ENCODE measurements at regions not wholly inside any gene's neighbourhood (a gene's known extent, or its start where the extent isn't known, plus 50 kb on each side); places are given as distances from the start of the nearest gene placed in this dataset.

- no peaks in the 10 kb centered on the region for H3K27me3 ChIP-seq (ENCODE audit: control insufficient read depth, insufficient read depth, low read length)
- H3K36me3 ChIP-seq (ENCODE audit: control insufficient read depth, insufficient read depth, low read length): no peaks in the 10 kb centered on the region
- H3K4me1 ChIP-seq (ENCODE audit: control insufficient read depth, insufficient read depth, low read length): no peaks in the 10 kb centered on the region
- no peak overlapping the region for H3K27ac ChIP-seq (ENCODE audit: low read length)
- DNase-seq: no peak
- H3K9me3 ChIP-seq (replicated peaks; ENCODE audit: control insufficient read depth, low read depth, low read length): peaks cover 13% of the 10 kb centered on the region
- whole genome bisulfite sequencing (ENCODE audit: insufficient coverage): no CpG with 5 or more reads among the region's 1 CpG
- H3K4me3 ChIP-seq (ENCODE audit: low read length): no peak overlapping the region
Measured at GRCh38 chr3:145359040-145359439, 801.9 kb downstream of the PLOD2 start.

GRCh38 chr3:145368748-145369147, 792.2 kb downstream of the PLOD2 start:
- H3K9me3 ChIP-seq (replicated peaks; ENCODE audit: control insufficient read depth, low read depth, low read length): no peaks in the 10 kb centered on the region
- WGBS (ENCODE audit: insufficient coverage): no CpG with 5 or more reads among the region's 2 CpGs
- H3K27ac ChIP-seq (ENCODE audit: low read length): no peak overlapping the region
- H3K4me3 ChIP-seq (ENCODE audit: low read length): no peak overlapping the region
- no peaks in the 10 kb centered on the region for H3K36me3 ChIP-seq (ENCODE audit: control insufficient read depth, insufficient read depth, low read length)
- DNase-seq: no peak
- H3K4me1 ChIP-seq (ENCODE audit: control insufficient read depth, insufficient read depth, low read length): no peaks in the 10 kb centered on the region
- H3K27me3 ChIP-seq (ENCODE audit: control insufficient read depth, insufficient read depth, low read length): no peaks in the 10 kb centered on the region

GRCh38 chr3:145370870-145371269, 790.1 kb downstream of the PLOD2 start:
- Histone ChIP-seq H3K9me3 (replicated peaks; ENCODE audit: control insufficient read depth, low read depth, low read length) (peaks cover 3% of the 10 kb centered on the region), H3K36me3 (ENCODE audit: control insufficient read depth, insufficient read depth, low read length) (no peaks in the 10 kb centered on the region), H3K4me1 (ENCODE audit: control insufficient read depth, insufficient read depth, low read length) (no peaks in the 10 kb centered on the region), H3K27ac (ENCODE audit: low read length) (no peak overlapping the region), H3K4me3 (ENCODE audit: low read length) (no peak overlapping the region), H3K27me3 (ENCODE audit: control insufficient read depth, insufficient read depth, low read length) (no peaks in the 10 kb centered on the region)
- no peak for DNase-seq
- WGBS (ENCODE audit: insufficient coverage): 75% methylated on average over 2 of the region's 5 CpGs

- Histone ChIP-seq H3K36me3 (ENCODE audit: control insufficient read depth, insufficient read depth, low read length) (no peaks in the 10 kb centered on the region), H3K4me3 (ENCODE audit: low read length) (no peak overlapping the region), H3K27me3 (ENCODE audit: control insufficient read depth, insufficient read depth, low read length) (no peaks in the 10 kb centered on the region), H3K9me3 (replicated peaks; ENCODE audit: control insufficient read depth, low read depth, low read length) (peaks cover 3% of the 10 kb centered on the region), H3K4me1 (ENCODE audit: control insufficient read depth, insufficient read depth, low read length) (no peaks in the 10 kb centered on the region), H3K27ac (ENCODE audit: low read length) (no peak overlapping the region)
- DNase-seq: no peak
- no CpG with 5 or more reads among the region's 1 CpG for WGBS (ENCODE audit: insufficient coverage)
Measured at GRCh38 chr3:145377301-145377700, 783.7 kb downstream of the PLOD2 start.

GRCh38 chr3:145383416-145383815, 777.6 kb downstream of the PLOD2 start:
- Histone ChIP-seq H3K27ac (ENCODE audit: low read length) (no peak overlapping the region), H3K4me3 (ENCODE audit: low read length) (no peak overlapping the region), H3K9me3 (replicated peaks; ENCODE audit: control insufficient read depth, low read depth, low read length) (no peaks in the 10 kb centered on the region), H3K36me3 (ENCODE audit: control insufficient read depth, insufficient read depth, low read length) (no peaks in the 10 kb centered on the region), H3K27me3 (ENCODE audit: control insufficient read depth, insufficient read depth, low read length) (no peaks in the 10 kb centered on the region), H3K4me1 (ENCODE audit: control insufficient read depth, insufficient read depth, low read length) (no peaks in the 10 kb centered on the region)
- WGBS (ENCODE audit: insufficient coverage): 100% methylated on average over 2 of the region's 3 CpGs
- no peak for DNase-seq

GRCh38 chr3:145384307-145384706, 776.7 kb downstream of the PLOD2 start:
- no CpG with 5 or more reads among the region's 2 CpGs for WGBS (ENCODE audit: insufficient coverage)

GRCh38 chr3:145387211-145387610, 773.8 kb downstream of the PLOD2 start:
- Histone ChIP-seq H3K27ac (ENCODE audit: low read length) (no peak overlapping the region), H3K4me1 (ENCODE audit: control insufficient read depth, insufficient read depth, low read length) (no peaks in the 10 kb centered on the region), H3K36me3 (ENCODE audit: control insufficient read depth, insufficient read depth, low read length) (no peaks in the 10 kb centered on the region), H3K4me3 (ENCODE audit: low read length) (no peak overlapping the region), H3K27me3 (ENCODE audit: control insufficient read depth, insufficient read depth, low read length) (no peaks in the 10 kb centered on the region), H3K9me3 (replicated peaks; ENCODE audit: control insufficient read depth, low read depth, low read length) (no peaks in the 10 kb centered on the region)
- no peak for DNase-seq

More at GRCh38 chr3:145384307-145384706, 776.7 kb downstream of the PLOD2 start:
- Histone ChIP-seq H3K27ac (ENCODE audit: low read length) (no peak overlapping the region), H3K4me3 (ENCODE audit: low read length) (no peak overlapping the region), H3K9me3 (replicated peaks; ENCODE audit: control insufficient read depth, low read depth, low read length) (no peaks in the 10 kb centered on the region), H3K27me3 (ENCODE audit: control insufficient read depth, insufficient read depth, low read length) (no peaks in the 10 kb centered on the region), H3K36me3 (ENCODE audit: control insufficient read depth, insufficient read depth, low read length) (no peaks in the 10 kb centered on the region), H3K4me1 (ENCODE audit: control insufficient read depth, insufficient read depth, low read length) (no peaks in the 10 kb centered on the region)
- no peak for DNase-seq

GRCh38 chr3:145395421-145395820, 765.6 kb downstream of the PLOD2 start:
- 85% methylated on average over 8 of the region's 8 CpGs for WGBS (ENCODE audit: insufficient coverage)
- Histone ChIP-seq H3K36me3 (ENCODE audit: control insufficient read depth, insufficient read depth, low read length) (no peaks in the 10 kb centered on the region), H3K27me3 (ENCODE audit: control insufficient read depth, insufficient read depth, low read length) (no peaks in the 10 kb centered on the region), H3K4me1 (ENCODE audit: control insufficient read depth, insufficient read depth, low read length) (no peaks in the 10 kb centered on the region), H3K27ac (ENCODE audit: low read length) (no peak overlapping the region), H3K9me3 (replicated peaks; ENCODE audit: control insufficient read depth, low read depth, low read length) (no peaks in the 10 kb centered on the region), H3K4me3 (ENCODE audit: low read length) (no peak overlapping the region)
- no peak for DNase-seq

GRCh38 chr3:145411605-145412004, 749.4 kb downstream of the PLOD2 start:
- Histone ChIP-seq H3K27ac (ENCODE audit: low read length) (no peak overlapping the region), H3K4me1 (ENCODE audit: control insufficient read depth, insufficient read depth, low read length) (no peaks in the 10 kb centered on the region), H3K36me3 (ENCODE audit: control insufficient read depth, insufficient read depth, low read length) (no peaks in the 10 kb centered on the region), H3K27me3 (ENCODE audit: control insufficient read depth, insufficient read depth, low read length) (no peaks in the 10 kb centered on the region), H3K9me3 (replicated peaks; ENCODE audit: control insufficient read depth, low read depth, low read length) (no peaks in the 10 kb centered on the region), H3K4me3 (ENCODE audit: low read length) (no peak overlapping the region)
- WGBS (ENCODE audit: insufficient coverage): no CpG with 5 or more reads among the region's 5 CpGs
- DNase-seq: no peak

- whole genome bisulfite sequencing (ENCODE audit: insufficient coverage): no CpG with 5 or more reads among the region's 1 CpG
- Histone ChIP-seq H3K36me3 (ENCODE audit: control insufficient read depth, insufficient read depth, low read length) (no peaks in the 10 kb centered on the region), H3K9me3 (replicated peaks; ENCODE audit: control insufficient read depth, low read depth, low read length) (no peaks in the 10 kb centered on the region), H3K27me3 (ENCODE audit: control insufficient read depth, insufficient read depth, low read length) (no peaks in the 10 kb centered on the region), H3K27ac (ENCODE audit: low read length) (no peak overlapping the region), H3K4me1 (ENCODE audit: control insufficient read depth, insufficient read depth, low read length) (no peaks in the 10 kb centered on the region), H3K4me3 (ENCODE audit: low read length) (no peak overlapping the region)
- DNase-seq: no peak
Measured at GRCh38 chr3:145417678-145418077, 743.3 kb downstream of the PLOD2 start.

- no peaks in the 10 kb centered on the region for H3K27me3 ChIP-seq (ENCODE audit: control insufficient read depth, insufficient read depth, low read length)
- WGBS (ENCODE audit: insufficient coverage): no CpG with 5 or more reads among the region's 3 CpGs
- DNase-seq: no peak
- no peak overlapping the region for H3K27ac ChIP-seq (ENCODE audit: low read length)
- no peaks in the 10 kb centered on the region for H3K9me3 ChIP-seq (replicated peaks; ENCODE audit: control insufficient read depth, low read depth, low read length)
- no peaks in the 10 kb centered on the region for H3K36me3 ChIP-seq (ENCODE audit: control insufficient read depth, insufficient read depth, low read length)
- H3K4me3 ChIP-seq (ENCODE audit: low read length): no peak overlapping the region
- H3K4me1 ChIP-seq (ENCODE audit: control insufficient read depth, insufficient read depth, low read length): no peaks in the 10 kb centered on the region
Measured at GRCh38 chr3:145422556-145422955, 738.4 kb downstream of the PLOD2 start.

Data from muscle of leg (tissue), 3 donors.